Fibroblast of skin of left quadriceps (primary cell): ENCODE measurements at regions not wholly inside any gene's neighbourhood (a gene's known extent, or its start where the extent isn't known, plus 50 kb on each side); places are given as distances from the start of the nearest gene placed in this dataset.
"Not testable (repeated sequence)": the region's sequence is repeated elsewhere in the genome, so short reads cannot be mapped to it uniquely, and the experiment has no call there.

Experiments used
- DNase-seq, 2 experiments: peaks; one replicate each; pipeline ENCODE4 v3.0.0-alpha.2; 2013; ENCODE audit warnings: low read depth in 2 of 2

DNA sequence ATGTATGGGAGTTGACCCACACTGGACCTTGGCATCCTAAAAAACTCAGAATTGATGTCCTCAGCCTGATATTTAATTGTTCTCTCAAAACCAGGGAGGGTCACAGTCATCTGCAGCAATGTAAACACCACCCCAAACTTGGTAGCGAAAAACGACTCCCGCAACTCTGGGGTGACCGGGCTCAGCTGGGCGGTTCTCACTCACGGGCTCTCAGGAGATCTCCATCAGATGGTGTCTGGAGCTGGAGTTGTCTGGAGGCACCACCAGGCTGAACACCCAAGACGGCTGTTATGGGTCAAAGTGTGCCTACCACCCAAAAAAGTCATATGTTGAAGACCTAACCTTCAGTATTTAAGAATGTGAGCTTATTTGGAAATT lies 50.9 kb upstream of the NXT1 start:
- DNase-seq, result no peak

DNA sequence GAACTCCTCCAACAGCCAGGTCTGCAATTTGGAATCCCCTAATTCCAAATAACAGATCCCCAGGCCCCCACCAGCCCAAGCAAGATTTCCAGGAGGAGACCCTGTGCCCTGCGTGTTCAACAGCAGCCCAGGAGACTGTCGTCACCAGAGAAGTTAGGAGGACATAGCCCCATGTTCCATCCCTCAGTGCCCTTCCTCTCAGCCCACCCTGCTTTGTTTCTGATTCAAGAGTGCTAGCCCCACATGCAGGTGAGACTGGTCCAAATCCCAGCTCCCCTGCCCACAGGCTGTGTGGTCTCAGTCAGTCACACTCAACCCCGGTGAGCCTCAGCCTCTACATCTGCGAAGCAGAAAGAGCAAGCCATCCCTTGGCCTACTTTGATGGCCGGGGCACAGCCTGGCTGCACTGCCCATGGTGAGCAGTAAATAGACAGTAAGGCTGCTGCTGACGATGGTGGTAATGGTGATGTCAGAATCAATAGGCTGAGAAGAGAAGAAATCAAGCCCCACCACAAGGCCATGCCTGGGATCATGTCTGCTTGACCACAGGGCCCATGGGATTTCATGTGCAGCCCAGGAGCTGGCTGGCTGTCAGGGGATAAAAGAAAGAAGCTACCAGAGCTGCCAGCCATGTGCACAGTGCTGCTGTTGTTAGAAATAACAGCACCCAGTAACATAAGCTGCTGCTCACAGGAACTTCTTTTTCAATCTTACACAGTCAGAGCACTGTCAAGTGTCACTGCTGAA lies 51.5 kb upstream of the NXT1 start:
- no peak for DNase-seq

DNA sequence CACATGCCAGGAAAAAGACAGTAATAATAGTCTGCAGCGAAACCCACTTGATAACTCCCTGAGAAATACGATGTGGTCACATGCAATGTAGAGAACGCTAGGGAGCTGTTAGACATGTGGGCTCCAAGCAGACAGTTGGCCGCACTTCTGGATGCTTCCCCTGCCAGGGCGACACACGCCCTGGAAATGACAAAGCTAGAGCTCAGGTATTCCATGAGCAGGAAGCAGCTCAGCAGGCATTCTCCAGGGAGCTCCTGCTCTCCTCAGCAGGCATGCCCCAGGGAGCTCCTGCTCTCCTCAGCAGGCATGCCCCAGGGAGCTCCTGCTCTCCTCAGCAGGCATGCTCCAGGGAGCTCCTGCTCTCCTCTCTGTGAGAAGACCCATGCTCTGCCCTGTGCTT lies 52.4 kb upstream of the NXT1 start:
- DNase-seq, result peak in 1 of 2 experiments; percentile 11

DNA sequence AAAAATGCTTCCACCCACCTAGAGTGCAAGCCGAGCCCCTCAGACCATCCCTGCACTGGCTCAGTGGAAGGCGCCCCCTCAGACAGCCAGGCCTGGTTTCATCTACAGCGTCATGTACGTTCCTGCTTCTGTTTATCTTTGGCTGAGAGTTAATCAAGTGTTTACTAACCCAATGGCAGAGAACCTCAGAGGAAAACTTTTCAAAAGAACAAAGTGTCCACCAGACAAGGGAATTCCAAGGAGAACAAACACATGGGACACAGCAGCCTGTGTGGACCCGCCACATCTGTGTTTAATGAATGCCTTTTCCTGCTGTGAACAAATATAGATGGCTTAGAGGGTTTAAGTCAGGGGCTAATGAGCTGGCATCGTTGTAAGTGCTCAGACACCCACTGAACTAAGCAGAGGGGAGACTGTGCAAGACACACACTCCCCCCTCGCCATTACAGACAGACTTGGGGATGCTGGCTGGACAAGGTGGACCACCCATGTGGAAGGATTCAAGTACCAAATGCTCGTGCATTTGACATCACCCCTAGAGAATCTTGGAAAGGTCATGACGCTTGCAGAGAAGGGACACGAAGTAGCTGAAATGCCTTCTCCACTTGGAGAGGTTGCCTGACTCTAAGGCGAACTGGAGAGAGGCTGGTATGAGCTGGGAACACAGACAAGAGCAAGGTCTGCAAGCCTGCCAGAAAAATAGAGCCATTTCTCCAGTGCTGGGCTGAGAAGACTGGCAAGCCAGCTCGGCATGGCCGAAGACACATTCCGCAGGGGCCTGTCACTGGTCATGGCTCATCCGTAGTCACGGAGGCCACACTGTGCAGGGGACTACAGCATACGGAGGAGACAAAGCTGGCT lies 53.5 kb upstream of the NXT1 start:
- peak in 1 of 2 experiments; percentile 9 for DNase-seq

DNA sequence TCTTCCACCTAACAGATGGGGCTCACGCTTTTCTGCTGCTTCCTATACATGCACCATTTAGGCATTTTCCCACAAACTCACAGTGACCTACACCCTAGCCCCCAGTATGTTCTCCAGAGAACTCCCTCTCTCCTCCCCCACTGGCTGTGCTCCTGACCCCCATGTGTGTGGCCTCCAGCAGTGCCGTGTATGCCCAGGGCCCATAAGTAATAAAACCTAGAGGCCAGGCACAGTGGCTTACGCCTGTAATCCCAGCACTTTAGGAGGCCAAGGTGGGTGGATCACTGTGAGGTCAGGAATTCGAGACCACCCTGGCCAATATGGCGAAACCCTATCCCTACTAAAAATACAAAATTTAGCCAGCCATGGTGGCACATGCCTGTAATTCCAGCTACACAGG lies 54.7 kb upstream of the NXT1 start:
- DNase-seq, result no peak

DNA sequence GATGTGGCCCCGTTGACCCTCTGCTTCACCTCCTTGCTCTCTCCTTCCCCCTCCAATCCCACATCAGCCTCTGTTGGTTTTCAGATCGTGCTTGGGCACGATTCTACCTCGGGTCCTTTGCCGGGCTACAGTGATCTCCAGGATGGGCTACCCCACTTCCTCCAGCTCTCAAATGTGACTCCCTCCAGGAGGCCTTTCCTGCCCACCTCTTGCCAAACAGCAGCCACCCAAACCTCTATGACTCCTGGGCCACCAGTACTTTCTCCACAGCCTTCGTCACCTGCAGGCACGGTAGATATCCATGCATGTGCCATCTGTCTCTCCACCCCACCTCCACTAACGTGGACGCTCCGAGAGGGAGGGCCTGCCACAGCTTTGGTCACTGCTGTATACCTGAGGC lies 55.9 kb upstream of the NXT1 start:
- DNase-seq, result no peak

DNA sequence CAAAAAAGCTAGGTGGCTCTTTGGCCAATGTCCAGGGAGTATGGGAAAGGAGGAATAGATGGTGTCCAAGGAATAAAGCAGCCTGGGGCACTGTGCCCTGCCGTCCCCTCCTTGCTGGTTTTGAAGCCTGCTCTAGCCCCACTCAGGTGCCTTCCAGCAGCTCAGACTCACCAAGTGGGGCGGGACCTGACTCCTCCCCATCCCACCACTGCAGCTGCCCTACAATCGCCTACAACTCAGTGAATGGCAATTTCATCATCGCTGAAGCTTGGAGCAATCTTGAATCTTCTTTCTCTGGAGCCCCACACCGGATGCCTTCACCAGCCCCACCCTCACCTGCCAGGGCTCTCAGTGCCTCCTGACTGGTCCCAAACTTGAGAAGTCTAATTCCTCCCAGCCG lies 56.4 kb upstream of the NXT1 start:
- no peak for DNase-seq

DNA sequence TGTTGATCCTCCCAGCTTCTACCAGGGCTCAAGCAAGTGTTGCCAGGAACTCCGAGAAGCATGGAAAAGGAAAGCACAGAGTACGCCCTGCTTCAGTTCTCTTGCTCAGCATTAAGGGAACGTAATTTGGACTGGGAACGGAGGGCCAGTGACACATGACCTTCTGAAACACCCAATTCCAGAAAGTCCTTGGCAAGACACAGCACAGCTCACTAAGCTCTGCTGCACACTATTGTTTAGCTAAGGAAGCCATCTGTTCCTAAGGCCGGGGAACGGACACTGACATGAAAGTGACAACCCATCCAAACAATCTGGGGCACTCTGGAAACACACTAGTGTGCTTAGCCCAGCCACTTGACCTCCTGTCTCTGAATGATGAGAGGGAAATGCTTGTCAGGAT lies 56.9 kb upstream of the NXT1 start:
- no peak for DNase-seq

DNA sequence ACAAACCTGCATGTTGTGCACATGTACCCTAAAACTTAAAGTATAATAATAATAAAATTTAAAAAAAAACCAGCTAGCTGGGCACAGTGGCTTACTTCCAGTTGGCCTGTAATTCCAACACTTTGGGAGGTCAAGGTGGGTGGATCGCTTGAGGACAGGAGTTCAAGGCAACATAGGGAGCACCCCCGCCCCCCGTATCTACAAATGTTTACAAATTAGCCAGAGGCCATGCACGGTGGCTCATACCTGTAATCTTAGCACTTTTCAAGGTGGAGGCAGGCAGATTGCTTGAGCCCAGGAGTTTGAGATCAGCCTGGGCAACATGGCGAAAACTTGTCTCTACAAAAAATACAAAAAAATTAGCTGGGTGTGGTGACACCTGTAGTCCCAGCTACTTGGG lies 58.3 kb upstream of the NXT1 start:
- DNase-seq, result not testable (repeated sequence)

DNA sequence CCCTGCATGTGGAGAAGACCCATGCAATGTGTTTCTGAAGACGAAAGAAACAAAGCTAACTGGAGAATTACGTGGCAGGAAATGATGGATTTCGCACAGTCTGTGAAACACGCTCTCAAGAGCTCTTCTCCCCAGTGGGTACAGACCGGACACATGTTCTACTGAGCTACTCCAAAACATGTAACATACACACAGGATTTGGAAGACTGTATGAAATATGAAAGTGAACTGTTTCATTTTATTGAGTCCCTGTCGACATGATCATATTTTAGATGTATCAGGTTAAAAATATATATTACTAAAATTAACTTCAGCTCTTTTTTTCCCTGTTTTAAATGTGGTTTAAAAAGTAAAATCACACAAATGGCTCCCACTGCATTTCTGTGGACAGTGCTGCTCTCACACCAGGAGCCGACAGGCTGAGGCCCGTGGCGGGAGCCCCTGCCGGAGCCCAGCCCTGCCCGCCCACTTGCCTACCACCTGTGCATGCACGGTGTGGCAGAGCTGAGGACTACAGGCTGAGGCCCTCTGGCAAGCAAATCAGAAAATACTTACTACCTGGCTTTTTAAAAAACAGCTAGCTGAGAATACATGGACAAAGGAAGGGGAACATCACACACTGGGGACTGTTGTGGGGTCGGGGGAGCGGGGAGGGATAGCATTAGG lies 58.9 kb upstream of the NXT1 start:
- DNase-seq, result peak in 1 of 2 experiments; percentile 22

DNA sequence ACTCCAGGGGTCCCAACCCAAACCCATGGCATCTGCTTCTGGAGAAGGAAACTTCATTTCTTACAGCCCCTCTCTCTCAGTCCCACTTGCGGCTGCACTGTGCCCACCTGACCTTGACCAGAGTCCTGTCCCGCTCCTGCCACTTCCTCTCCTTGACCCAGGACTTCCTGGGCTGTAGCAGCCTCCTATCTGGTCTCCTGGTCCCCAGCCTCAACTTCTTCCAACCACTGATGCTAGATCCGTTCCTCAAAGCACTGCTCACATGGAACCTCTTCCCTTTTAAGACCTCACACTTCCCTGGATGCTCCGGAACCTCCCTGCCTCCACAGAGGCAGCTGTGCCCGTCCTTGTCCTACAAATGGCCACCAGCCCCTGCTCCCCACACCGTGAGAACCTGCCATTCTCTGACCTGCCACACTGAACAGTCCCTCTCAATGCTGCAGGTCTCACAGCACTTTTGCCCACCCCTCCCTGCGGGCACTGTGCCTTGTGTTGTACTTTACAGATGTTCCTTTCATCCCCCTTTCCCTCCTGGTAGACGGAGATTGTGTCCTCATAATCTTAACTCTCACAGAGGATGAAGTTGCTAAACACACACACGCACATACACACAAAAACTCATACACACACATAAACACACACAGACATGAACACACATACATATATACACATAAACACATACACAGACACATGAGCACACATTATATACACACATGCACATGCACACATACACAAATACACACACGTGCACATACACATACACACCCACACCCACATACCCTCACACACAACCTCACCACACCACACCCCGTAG lies 59.6 kb upstream of the NXT1 start:
- no peak for DNase-seq

DNA sequence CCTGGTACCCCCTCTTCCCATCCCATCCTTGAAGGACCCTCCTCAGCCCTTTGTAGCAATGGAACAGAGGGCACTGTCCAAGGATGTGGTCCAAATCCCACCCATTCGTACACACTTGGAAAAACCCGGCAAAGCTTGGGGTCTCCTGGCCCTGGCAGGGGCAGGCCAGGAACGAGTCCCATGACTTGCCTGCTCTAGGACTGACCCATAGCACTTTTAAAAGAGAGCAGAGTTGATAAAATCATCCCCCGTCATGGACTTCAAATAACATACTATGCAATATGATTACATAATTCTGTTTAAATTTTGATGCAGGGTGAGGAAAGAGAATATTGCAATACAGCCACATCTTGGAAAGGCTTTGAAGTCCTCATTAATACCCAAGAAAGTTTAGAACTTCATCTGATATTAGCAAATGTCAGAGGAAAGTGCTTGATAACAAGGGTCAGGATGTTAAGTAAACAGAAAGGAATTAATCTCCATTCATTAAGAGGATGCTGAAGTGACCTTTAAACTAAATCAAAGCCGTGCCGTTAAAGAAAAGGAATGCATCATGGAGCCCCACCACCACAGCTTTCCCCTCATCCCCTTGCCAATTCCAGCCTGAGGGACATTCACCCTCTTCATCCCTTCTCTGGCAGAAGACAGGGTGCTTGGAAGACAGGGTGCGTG lies 60.7 kb upstream of the NXT1 start:
- DNase-seq, result no peak

DNA sequence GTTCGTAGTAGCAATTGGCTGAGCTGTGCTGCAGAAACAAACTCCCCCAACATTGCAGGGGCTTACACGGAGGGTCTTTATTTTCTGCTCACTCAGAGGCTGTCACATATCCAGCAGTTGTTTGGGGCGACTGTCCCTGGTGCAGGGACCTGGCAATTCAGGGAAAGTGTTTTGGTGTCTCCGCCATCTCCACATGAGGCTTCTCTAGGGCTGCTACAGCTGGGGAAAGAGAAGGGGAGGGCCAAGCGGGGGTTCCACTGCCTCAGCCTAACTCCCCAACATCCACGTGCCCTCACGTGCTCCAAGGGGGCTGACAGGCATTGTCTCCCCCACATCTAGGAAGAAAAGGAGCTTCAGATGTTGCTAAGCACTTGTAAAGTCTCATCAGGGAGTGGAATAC lies 61.3 kb upstream of the NXT1 start:
- DNase-seq, result no peak

DNA sequence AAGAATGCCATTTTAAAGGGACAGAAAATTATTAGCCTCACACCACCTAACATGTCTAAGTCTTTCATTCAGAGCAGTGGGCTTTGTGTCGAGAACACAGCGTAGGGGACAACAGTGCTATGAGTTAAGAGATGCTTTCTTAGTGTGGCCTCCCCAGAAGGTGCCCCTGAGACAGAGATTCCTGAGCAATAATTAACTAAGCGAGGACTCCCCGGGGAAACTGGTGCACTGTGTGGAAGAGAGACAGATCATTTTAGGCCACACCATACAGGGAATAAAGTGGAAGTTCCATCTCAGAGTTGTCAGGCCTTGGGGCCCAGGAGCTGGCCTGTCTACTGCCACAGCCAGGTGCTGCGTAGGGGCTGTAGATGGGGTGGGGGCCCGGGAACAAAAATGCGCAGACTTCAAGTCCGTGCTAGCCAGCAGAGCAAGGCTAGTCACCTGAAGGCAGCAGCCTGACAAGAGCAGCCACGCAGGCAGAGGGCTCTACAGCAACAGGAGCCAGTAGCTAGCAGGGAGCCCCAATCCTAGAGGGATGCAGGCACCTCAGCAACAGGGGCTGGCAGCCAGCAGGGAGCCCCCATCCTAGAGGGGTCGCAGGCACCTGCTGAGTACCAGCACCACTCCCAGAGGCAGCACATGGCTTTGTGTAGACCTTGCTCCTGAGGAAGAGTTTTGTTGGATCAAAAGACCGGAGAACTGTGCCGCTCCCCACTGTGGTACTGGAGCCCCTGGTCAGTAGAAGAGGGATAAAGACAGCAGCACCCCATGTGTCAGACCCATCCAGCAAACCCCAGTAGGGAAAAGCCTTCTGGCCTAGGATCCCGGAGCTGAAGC lies 63.0 kb upstream of the NXT1 start:
- DNase-seq, result no peak

DNA sequence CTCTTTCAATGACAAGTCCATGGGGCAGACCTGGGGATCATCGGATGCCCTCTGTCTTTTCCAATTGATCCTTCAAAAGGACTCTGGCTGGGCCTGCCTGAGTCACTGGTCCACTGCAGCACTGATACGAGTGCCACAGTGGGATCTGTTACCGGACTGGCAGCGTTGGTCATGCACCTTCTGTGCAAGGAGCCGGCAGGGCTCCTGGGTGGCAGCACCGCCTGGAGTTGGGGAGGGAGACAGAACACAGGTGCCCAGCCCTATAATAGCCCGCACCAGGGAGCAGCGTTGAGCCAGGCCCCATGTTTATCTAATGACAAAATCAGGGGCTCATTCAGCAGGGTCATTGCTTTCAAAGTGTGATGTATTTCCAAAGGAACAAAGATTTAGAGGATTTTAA lies 64.2 kb upstream of the NXT1 start:
- no peak for DNase-seq

DNA sequence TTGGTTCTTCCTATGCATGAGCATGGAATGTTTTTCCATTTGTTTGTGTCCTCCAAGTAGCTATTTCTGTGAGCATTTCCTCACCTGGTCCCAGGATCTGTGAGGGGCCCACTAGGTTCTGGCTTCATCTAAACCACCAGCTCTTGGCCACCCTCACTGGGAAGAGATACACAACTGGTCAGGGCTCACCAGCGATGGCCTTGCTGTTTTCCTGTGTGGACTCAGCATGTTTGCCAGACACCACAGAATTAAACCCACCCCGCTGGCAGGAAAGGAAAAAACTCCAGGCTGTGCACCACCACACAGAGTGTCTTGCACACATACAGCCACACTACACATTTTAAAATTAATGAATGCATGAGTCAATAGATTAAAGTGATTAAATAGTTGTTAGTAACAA lies 65.1 kb upstream of the NXT1 start:
- no peak for DNase-seq

DNA sequence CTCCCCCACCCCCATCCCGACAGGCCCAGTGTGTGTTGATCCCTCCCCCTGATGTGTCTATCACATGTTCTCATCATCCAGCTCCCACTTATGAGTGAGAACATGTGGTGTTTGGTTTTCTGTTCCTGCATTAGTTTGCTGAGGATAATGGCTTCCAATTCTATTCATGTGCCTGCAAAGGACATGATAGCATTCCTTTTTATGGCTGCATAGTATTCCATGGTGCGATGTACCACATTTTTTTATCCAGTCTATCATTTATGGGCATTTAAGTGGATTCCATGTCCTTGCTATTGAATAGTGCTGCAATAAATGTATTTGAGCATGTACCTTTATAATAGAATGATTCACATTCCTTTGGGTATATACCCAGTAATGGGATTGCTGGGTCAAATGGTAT lies 66.6 kb upstream of the NXT1 start:
- no peak for DNase-seq

DNA sequence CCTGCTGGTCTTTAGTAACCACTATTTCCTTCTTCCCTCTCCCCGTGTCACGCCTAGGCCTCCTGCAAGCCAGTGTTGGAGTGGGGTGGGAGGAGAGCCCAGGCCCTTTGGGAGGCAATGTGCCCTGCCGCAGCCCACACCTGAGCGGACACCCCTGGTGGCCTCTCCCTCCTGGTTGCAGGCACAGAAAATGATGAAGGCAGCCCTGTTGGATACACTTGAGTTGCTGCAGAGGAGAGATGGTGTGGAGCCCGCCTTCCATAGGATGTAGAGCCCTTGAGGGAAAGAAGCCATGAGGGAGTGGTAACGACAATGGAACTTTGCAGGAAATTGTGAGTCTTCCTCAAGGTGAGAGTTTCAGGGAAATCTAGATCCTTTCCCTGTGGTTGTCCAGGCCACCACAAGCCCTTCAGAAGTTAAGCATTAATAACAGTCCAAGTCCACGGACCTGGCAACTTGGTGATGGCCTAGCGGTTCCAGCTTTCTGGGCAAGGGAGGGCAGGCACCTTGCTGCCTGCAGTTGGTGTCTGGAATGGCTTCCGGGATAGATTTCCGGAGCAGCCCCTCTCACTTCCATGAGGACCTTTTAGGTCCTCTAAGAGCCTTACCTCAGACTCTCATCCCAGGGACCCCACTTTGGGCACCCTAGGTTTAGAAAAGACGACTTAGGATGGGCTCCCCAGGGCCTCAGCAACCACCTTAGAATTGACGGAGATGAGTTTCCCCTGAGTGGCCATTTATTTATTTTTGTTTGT lies 67.3 kb upstream of the NXT1 start:
- no peak for DNase-seq

DNA sequence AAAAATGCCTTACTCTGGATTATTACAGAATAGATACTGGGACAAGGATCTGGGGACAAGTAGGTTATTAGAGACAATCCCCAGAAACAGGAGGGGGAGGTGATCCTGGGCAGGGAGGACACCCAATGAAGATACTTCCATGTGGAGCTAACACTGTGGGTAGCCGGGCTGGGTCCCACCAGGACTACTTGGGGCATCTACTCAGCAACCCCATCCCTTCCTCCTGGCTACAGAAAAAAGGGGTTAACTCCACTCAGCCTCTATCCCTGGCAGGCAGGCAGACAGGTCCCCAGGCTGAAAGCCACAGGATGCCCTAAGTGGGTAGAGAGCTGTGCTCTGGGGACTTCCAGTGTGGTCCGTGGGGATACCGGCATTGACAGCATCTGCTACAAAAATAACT lies 68.0 kb upstream of the NXT1 start:
- DNase-seq, result no peak

DNA sequence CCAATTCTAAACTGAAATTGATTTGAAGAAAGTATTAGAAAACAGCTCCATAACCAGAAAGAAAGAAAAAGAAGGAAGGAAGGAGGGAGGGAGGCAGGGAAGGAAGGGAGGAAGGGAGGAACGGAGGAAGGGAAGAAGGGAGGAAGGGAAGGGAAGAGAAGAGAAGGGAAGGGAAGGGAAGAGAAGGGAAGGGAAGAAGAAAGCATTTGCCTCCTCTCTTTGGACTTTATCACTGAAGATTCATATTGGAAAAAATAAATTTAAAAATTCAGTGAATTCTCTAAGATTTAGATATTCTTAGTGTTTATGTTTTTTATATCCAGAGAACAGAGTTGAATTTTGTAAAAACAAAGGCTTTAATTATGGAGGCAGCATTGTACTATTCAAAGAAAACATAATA lies 68.5 kb upstream of the NXT1 start:
- no peak for DNase-seq
